HG02973 (cell line): ENCODE measurements at regions not wholly inside any gene's neighbourhood (a gene's known extent, or its start where the extent isn't known, plus 50 kb on each side); places are given as distances from the start of the nearest gene placed in this dataset.
"Not testable (repeated sequence)": the region's sequence is repeated elsewhere in the genome, so short reads cannot be mapped to it uniquely, and the experiment has no call there.

ENCODE experiments used
- ATAC-seq: cut with Tn5 transposase; IDR thresholded peaks from one replicate; pipeline ENCODE4 v1.9.1; 2021; ENCODE audit warnings: moderate library complexity; ENCODE audit not compliant: unreplicated experiment

- ATAC-seq: no peak
Observed at GRCh38 chr4:66223068-66223703, 552.9 kb upstream of the EPHA5 start.

GRCh38 chr4:66219401-66219800 lies 549.1 kb upstream of the EPHA5 start:
- no peak for ATAC-seq

GRCh38 chr4:66216252-66216651 lies 546.0 kb upstream of the EPHA5 start:
- no peak for ATAC-seq

- ATAC-seq: no peak
Observed at GRCh38 chr4:66212489-66212888, 542.2 kb upstream of the EPHA5 start.

- no peak for ATAC-seq
Observed at GRCh38 chr4:66204534-66205247, 534.4 kb upstream of the EPHA5 start.

GRCh38 chr4:66202870-66203269 lies 532.6 kb upstream of the EPHA5 start:
- ATAC-seq: no peak

- ATAC-seq: no peak
Observed at GRCh38 chr4:66197451-66197850, 527.2 kb upstream of the EPHA5 start.

GRCh38 chr4:66193487-66193886 lies 523.2 kb upstream of the EPHA5 start:
- ATAC-seq: no peak

- no peak for ATAC-seq
Observed at GRCh38 chr4:66187175-66187720, 517.0 kb upstream of the EPHA5 start.

GRCh38 chr4:66186095-66186494 lies 515.8 kb upstream of the EPHA5 start:
- no peak for ATAC-seq

GRCh38 chr4:66182636-66183035 lies 512.3 kb upstream of the EPHA5 start:
- ATAC-seq: no peak

GRCh38 chr4:66178906-66179305 lies 508.6 kb upstream of the EPHA5 start:
- ATAC-seq: no peak

GRCh38 chr4:66169341-66169740 lies 499.1 kb upstream of the EPHA5 start:
- no peak for ATAC-seq

GRCh38 chr4:66164869-66165268 lies 494.6 kb upstream of the EPHA5 start:
- ATAC-seq: no peak

- ATAC-seq: no peak
Observed at GRCh38 chr4:66160606-66161005, 490.3 kb upstream of the EPHA5 start.

GRCh38 chr4:66157594-66157993 lies 487.3 kb upstream of the EPHA5 start:
- ATAC-seq: no peak

GRCh38 chr4:66130042-66130441 lies 459.8 kb upstream of the EPHA5 start:
- ATAC-seq: no peak

- no peak for ATAC-seq
Observed at GRCh38 chr4:66123831-66124413, 453.6 kb upstream of the EPHA5 start.

GRCh38 chr4:66123190-66123589 lies 452.9 kb upstream of the EPHA5 start:
- ATAC-seq: no peak

- not testable (repeated sequence) for ATAC-seq
Observed at GRCh38 chr4:66115231-66115630, 444.9 kb upstream of the EPHA5 start.

GRCh38 chr4:66108898-66109297 lies 438.6 kb upstream of the EPHA5 start:
- no peak for ATAC-seq

- no peak for ATAC-seq
Observed at GRCh38 chr4:66097218-66097617, 426.9 kb upstream of the EPHA5 start.
